Cardiac muscle cell (in vitro differentiated cells and primary cell): ENCODE measurements at regions not wholly inside any gene's neighbourhood (a gene's known extent, or its start where the extent isn't known, plus 50 kb on each side); places are given as distances from the start of the nearest gene placed in this dataset.

ENCODE experiments used
- DNase-seq, 2 donors: peaks; one replicate each; pipeline versions ENCODE4 v3.0.0 to v3.0.0-alpha.2; 2010 to 2017; ENCODE audit warnings: low read depth in 1 of 2, low spot score in 1 of 2
- H3K27ac ChIP-seq: fragments of 200-600 bp; sonication (generic); 2 replicates; pipeline ENCODE4 v1.5.1; 2016
- H3K27me3 ChIP-seq: fragments of 200-600 bp; sonication (generic); 2 replicates; pipeline ENCODE4 v1.6.0; 2016; ENCODE audit warnings: control low read depth
- H3K36me3 ChIP-seq: fragments of 200-600 bp; sonication (generic); 2 replicates; pipeline ENCODE4 v1.5.1; 2016; ENCODE audit warnings: control low read depth
- H3K4me1 ChIP-seq: fragments of 200-600 bp; sonication (generic); 2 replicates; pipeline ENCODE4 v1.8.1; 2017; ENCODE audit warnings: low read depth, mild to moderate bottlenecking, mixed run types
- H3K4me3 ChIP-seq: fragments of 200-600 bp; sonication (generic); 2 replicates; pipeline ENCODE4 v1.5.1; 2016; ENCODE audit warnings: mild to moderate bottlenecking
- H3K9me3 ChIP-seq: fragments of 200-600 bp; sonication (generic); 2 replicates; pipeline ENCODE4 v1.5.1; 2017; ENCODE audit warnings: low read depth, mild to moderate bottlenecking, control low read depth
- TF ChIP-seq, protein P1 (sequence below): IDR thresholded peaks from 2 replicates; pipeline ENCODE4 v1.5.1; 2012; ENCODE audit warnings: low read depth, mild to moderate bottlenecking, low read length

GRCh38 chr1:56404561-56405030 lies 174.8 kb downstream of the PLPP3 start:
- Histone ChIP-seq H3K4me1 (no peaks in the 10 kb centered on the region), H3K27ac (no peak overlapping the region)
- TF ChIP-seq, protein P1, sequence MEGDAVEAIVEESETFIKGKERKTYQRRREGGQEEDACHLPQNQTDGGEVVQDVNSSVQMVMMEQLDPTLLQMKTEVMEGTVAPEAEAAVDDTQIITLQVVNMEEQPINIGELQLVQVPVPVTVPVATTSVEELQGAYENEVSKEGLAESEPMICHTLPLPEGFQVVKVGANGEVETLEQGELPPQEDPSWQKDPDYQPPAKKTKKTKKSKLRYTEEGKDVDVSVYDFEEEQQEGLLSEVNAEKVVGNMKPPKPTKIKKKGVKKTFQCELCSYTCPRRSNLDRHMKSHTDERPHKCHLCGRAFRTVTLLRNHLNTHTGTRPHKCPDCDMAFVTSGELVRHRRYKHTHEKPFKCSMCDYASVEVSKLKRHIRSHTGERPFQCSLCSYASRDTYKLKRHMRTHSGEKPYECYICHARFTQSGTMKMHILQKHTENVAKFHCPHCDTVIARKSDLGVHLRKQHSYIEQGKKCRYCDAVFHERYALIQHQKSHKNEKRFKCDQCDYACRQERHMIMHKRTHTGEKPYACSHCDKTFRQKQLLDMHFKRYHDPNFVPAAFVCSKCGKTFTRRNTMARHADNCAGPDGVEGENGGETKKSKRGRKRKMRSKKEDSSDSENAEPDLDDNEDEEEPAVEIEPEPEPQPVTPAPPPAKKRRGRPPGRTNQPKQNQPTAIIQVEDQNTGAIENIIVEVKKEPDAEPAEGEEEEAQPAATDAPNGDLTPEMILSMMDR: no peak

GRCh38 chr1:56404066-56404465 lies 175.3 kb downstream of the PLPP3 start:
- Histone ChIP-seq H3K4me1 (no peaks in the 10 kb centered on the region), H3K9me3 (no peaks in the 10 kb centered on the region), H3K27me3 (no peaks in the 10 kb centered on the region), H3K4me3 (no peak overlapping the region), H3K27ac (no peak overlapping the region), H3K36me3 (no peaks in the 10 kb centered on the region)
- TF ChIP-seq, protein P1: no peak
- DNase-seq: no peak

More at GRCh38 chr1:56404561-56405030, 174.8 kb downstream of the PLPP3 start:
- Histone ChIP-seq H3K36me3 (no peaks in the 10 kb centered on the region), H3K9me3 (no peaks in the 10 kb centered on the region), H3K27me3 (no peaks in the 10 kb centered on the region), H3K4me3 (no peak overlapping the region)
- peak in 1 of 2 donors; percentile 68 for DNase-seq

GRCh38 chr1:56403321-56403720 lies 176.0 kb downstream of the PLPP3 start:
- Histone ChIP-seq H3K4me3 (no peak overlapping the region), H3K9me3 (no peaks in the 10 kb centered on the region), H3K4me1 (no peaks in the 10 kb centered on the region), H3K36me3 (no peaks in the 10 kb centered on the region), H3K27me3 (no peaks in the 10 kb centered on the region), H3K27ac (no peak overlapping the region)
- TF ChIP-seq, protein P1: no peak
- DNase-seq: no peak

- Histone ChIP-seq H3K27me3 (no peaks in the 10 kb centered on the region), H3K4me3 (no peak overlapping the region), H3K4me1 (peaks cover 14% of the 10 kb centered on the region), H3K9me3 (no peaks in the 10 kb centered on the region), H3K36me3 (no peaks in the 10 kb centered on the region), H3K27ac (no peak overlapping the region)
- no peak for DNase-seq
- TF ChIP-seq, protein P1: no peak
Observed at GRCh38 chr1:56401191-56401590, 178.2 kb downstream of the PLPP3 start.

DNA sequence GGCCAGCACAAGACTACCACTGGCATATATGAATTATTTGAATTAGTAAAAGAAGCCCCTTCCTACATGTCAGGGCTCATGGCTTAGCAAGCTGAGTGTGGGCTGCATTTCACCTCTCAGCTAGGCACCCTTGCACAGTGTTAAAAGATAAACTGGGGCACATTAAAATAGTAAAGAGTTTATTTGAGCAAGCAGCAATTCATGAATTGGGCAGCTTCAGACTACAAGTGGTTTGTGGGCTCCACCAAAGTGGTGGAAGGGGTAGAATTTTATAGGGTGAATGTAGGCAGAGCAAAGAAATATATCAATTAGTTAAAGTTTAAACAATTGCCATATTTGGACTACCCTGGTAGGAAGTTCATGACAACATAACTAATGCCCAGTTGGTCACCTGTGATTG lies 178.8 kb downstream of the PLPP3 start:
- no peak overlapping the region for H3K27ac ChIP-seq
- no peak overlapping the region for H3K4me3 ChIP-seq
- DNase-seq: no peak
- H3K36me3 ChIP-seq: no peaks in the 10 kb centered on the region
- no peaks in the 10 kb centered on the region for H3K9me3 ChIP-seq
- H3K4me1 ChIP-seq: peaks cover 18% of the 10 kb centered on the region
- TF ChIP-seq, protein P1: no peak
- H3K27me3 ChIP-seq: no peaks in the 10 kb centered on the region

DNA sequence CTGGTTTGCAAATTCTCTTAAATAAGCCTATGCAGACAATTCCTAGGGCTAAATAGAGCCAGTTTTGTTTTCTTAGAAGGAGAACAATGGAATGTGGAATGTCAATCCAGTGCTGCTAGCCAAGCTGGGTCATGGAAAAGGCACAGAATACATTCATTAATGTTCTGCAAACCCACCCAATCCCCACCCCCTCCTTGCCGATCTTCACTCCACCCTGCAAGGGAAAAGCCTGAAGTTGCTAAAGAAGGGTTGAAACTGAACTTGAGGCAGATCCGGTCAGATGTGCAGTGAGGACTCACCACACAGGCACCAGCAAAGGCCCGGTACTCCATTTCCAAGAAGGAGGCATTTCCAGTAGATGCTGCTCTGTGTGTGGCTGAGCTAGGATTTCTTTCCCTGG lies 179.6 kb downstream of the PLPP3 start:
- Histone ChIP-seq H3K36me3 (no peaks in the 10 kb centered on the region), H3K4me1 (peaks cover 18% of the 10 kb centered on the region), H3K9me3 (no peaks in the 10 kb centered on the region), H3K27me3 (no peaks in the 10 kb centered on the region), H3K4me3 (no peak overlapping the region), H3K27ac (no peak overlapping the region)
- TF ChIP-seq, protein P1: no peak
- no peak for DNase-seq
